ENCODE measurements at regions not wholly inside any gene's neighbourhood (a gene's known extent, or its start where the extent isn't known, plus 50 kb on each side); places are given as distances from the start of the nearest gene placed in this dataset.

- no peak for DNase-seq (ENCODE audit: low read depth)
- no peak for TF ChIP-seq CTCF (IDR thresholded peaks at IDR 0.05; ENCODE audit: control insufficient read depth, extremely low read depth, insufficient read depth)
- no peak overlapping the region for H3K4me3 ChIP-seq (ENCODE audit: low read depth, low read length)
Observed at GRCh38 chr15:87715252-87715651, 541.3 kb downstream of the NTRK3 start.

- no peak for TF ChIP-seq CTCF (IDR thresholded peaks at IDR 0.05; ENCODE audit: control insufficient read depth, extremely low read depth, insufficient read depth)
- H3K4me3 ChIP-seq (ENCODE audit: low read depth, low read length): no peak overlapping the region
- no peak for DNase-seq (ENCODE audit: low read depth)
Observed at GRCh38 chr15:87713475-87713879, 543.1 kb downstream of the NTRK3 start.

- no peak overlapping the region for H3K4me3 ChIP-seq (ENCODE audit: low read depth, low read length)
- DNase-seq (ENCODE audit: low read depth): no peak
- TF ChIP-seq CTCF (IDR thresholded peaks at IDR 0.05; ENCODE audit: control insufficient read depth, extremely low read depth, insufficient read depth): no peak
Observed at GRCh38 chr15:87712211-87712610, 544.3 kb downstream of the NTRK3 start.

- no peak overlapping the region for H3K4me3 ChIP-seq (ENCODE audit: low read depth, low read length)
- DNase-seq (ENCODE audit: low read depth): no peak
- no peak for TF ChIP-seq CTCF (IDR thresholded peaks at IDR 0.05; ENCODE audit: control insufficient read depth, extremely low read depth, insufficient read depth)
Observed at GRCh38 chr15:87711026-87711425, 545.5 kb downstream of the NTRK3 start.

GRCh38 chr15:87710406-87710805, 546.1 kb downstream of the NTRK3 start:
- TF ChIP-seq CTCF (IDR thresholded peaks at IDR 0.05; ENCODE audit: control insufficient read depth, extremely low read depth, insufficient read depth): no peak
- DNase-seq (ENCODE audit: low read depth): no peak

GRCh38 chr15:87707566-87708130, 548.9 kb downstream of the NTRK3 start:
- TF ChIP-seq CTCF (IDR thresholded peaks at IDR 0.05; ENCODE audit: control insufficient read depth, extremely low read depth, insufficient read depth): no peak

More at GRCh38 chr15:87710406-87710805, 546.1 kb downstream of the NTRK3 start:
- no peak overlapping the region for H3K4me3 ChIP-seq (ENCODE audit: low read depth, low read length)

GRCh38 chr15:87707071-87707470, 549.5 kb downstream of the NTRK3 start:
- TF ChIP-seq CTCF (IDR thresholded peaks at IDR 0.05; ENCODE audit: control insufficient read depth, extremely low read depth, insufficient read depth): no peak
- DNase-seq (ENCODE audit: low read depth): no peak
- no peak overlapping the region for H3K4me3 ChIP-seq (ENCODE audit: low read depth, low read length)

More at GRCh38 chr15:87707566-87708130, 548.9 kb downstream of the NTRK3 start:
- DNase-seq (ENCODE audit: low read depth): no peak
- H3K4me3 ChIP-seq (ENCODE audit: low read depth, low read length): no peak overlapping the region
